ENCODE measurements at regions not wholly inside any gene's neighbourhood (a gene's known extent, or its start where the extent isn't known, plus 50 kb on each side); places are given as distances from the start of the nearest gene placed in this dataset.

GRCh38 chr2:16869711-16870110 lies 204.1 kb upstream of the CYRIA start:
- no peak for TF ChIP-seq POLR2AphosphoS5 (IDR thresholded peaks at IDR 0.05; ENCODE audit: low read depth)
- TF ChIP-seq ETS1 (IDR thresholded peaks at IDR 0.05): no peak
- no peak for TF ChIP-seq CTCF (conservative IDR thresholded peaks at IDR 0.05; ENCODE audit: low read depth in 2 of 2)
- TF ChIP-seq EZH2 (IDR thresholded peaks at IDR 0.05; ENCODE audit: low read depth, unreplicated experiment): no peak
- no peak for TF ChIP-seq EZH2phosphoT487 (IDR thresholded peaks at IDR 0.05; ENCODE audit: unreplicated experiment)
- TF ChIP-seq JUNB (IDR thresholded peaks at IDR 0.05; ENCODE audit: unreplicated experiment): no peak
- no peak for TF ChIP-seq ZNF114 (CRISPR knock-in tag; IDR thresholded peaks at IDR 0.05)
- no peak for TF ChIP-seq REST (IDR thresholded peaks at IDR 0.05; ENCODE audit: unreplicated experiment)
- no peak for TF ChIP-seq ZNF462 (CRISPR knock-in tag; IDR thresholded peaks at IDR 0.05)
- TF ChIP-seq CREB1 (CRISPR knock-in tag; IDR thresholded peaks at IDR 0.05; ENCODE audit: low read depth): no peak
- no peak for TF ChIP-seq STAT1 (IDR thresholded peaks at IDR 0.05; ENCODE audit: unreplicated experiment)
- no peak for TF ChIP-seq NANOG (IDR thresholded peaks at IDR 0.05; ENCODE audit: borderline replicate concordance)
- TF ChIP-seq ZNF331 (CRISPR knock-in tag; IDR thresholded peaks at IDR 0.05; ENCODE audit: low read depth): no peak

Measured in GM23338 (cell line).